ENCODE measurements at regions not wholly inside any gene's neighbourhood (a gene's known extent, or its start where the extent isn't known, plus 50 kb on each side); places are given as distances from the start of the nearest gene placed in this dataset.
"Not testable (repeated sequence)": the region's sequence is repeated elsewhere in the genome, so short reads cannot be mapped to it uniquely, and the experiment has no call there.

GRCh38 chr16:18192389-18192788 lies 144.1 kb downstream of the NPIPA8 start:
- intact Hi-C loops (cut with DNase I; ENCODE audit: low total_unique reads); H3K4me1 ChIP-seq; H3K27me3 ChIP-seq; H3K4me3 ChIP-seq; H3K36me3 ChIP-seq; H3K9me3 ChIP-seq; H3K27ac ChIP-seq; DNase-seq (ENCODE audit: low spot score in 2 of 2): not testable (repeated sequence)

DNA sequence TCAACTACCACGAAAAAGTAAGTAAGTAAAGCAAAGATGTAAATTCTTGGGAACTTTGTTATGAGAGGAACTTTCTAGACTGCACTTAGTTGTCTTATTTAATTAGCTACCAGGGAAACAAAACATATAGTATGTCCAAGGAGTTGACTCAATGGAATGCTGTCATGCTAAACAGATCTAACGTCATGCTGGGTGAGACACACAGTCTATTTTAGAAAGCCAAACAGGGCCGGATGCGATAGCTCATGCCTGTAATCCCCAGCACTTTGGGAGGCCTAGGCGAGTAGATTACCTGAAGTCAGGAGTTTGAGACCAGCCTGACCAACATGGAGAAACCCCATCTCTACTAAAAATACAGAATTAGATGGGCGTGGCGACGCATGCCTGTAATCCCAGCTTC lies 146.4 kb downstream of the NPIPA8 start:
- H3K4me3 ChIP-seq; intact Hi-C loops (cut with DNase I; ENCODE audit: low total_unique reads); H3K27me3 ChIP-seq; H3K9me3 ChIP-seq; H3K27ac ChIP-seq; H3K36me3 ChIP-seq; H3K4me1 ChIP-seq; DNase-seq (ENCODE audit: low spot score in 2 of 2): not testable (repeated sequence)

- DNase-seq (ENCODE audit: low spot score in 2 of 2); H3K27ac ChIP-seq; H3K9me3 ChIP-seq; H3K27me3 ChIP-seq; H3K4me3 ChIP-seq; H3K36me3 ChIP-seq; H3K4me1 ChIP-seq; intact Hi-C loops (cut with DNase I; ENCODE audit: low total_unique reads): not testable (repeated sequence)
Measured at GRCh38 chr16:18184755-18185154, 151.8 kb downstream of the NPIPA8 start.

GRCh38 chr16:18181028-18181427 lies 155.5 kb downstream of the NPIPA8 start:
- H3K4me1 ChIP-seq; H3K27ac ChIP-seq; intact Hi-C loops (cut with DNase I; ENCODE audit: low total_unique reads); DNase-seq (ENCODE audit: low spot score in 2 of 2); H3K4me3 ChIP-seq; H3K36me3 ChIP-seq; H3K9me3 ChIP-seq; H3K27me3 ChIP-seq: not testable (repeated sequence)

- H3K27ac ChIP-seq; DNase-seq (ENCODE audit: low spot score in 2 of 2); intact Hi-C loops (cut with DNase I; ENCODE audit: low total_unique reads): not testable (repeated sequence)
Measured at GRCh38 chr16:18173945-18174497, 162.5 kb downstream of the NPIPA8 start.

GRCh38 chr16:18162293-18162692 lies 174.2 kb downstream of the NPIPA8 start:
- H3K36me3 ChIP-seq; H3K4me3 ChIP-seq; H3K27ac ChIP-seq; DNase-seq (ENCODE audit: low spot score in 2 of 2); H3K4me1 ChIP-seq; H3K9me3 ChIP-seq; H3K27me3 ChIP-seq; intact Hi-C loops (cut with DNase I; ENCODE audit: low total_unique reads): not testable (repeated sequence)

More at GRCh38 chr16:18173945-18174497, 162.5 kb downstream of the NPIPA8 start:
- not testable (repeated sequence) for H3K36me3 ChIP-seq, H3K27me3 ChIP-seq, H3K4me3 ChIP-seq, H3K9me3 ChIP-seq, H3K4me1 ChIP-seq

DNA sequence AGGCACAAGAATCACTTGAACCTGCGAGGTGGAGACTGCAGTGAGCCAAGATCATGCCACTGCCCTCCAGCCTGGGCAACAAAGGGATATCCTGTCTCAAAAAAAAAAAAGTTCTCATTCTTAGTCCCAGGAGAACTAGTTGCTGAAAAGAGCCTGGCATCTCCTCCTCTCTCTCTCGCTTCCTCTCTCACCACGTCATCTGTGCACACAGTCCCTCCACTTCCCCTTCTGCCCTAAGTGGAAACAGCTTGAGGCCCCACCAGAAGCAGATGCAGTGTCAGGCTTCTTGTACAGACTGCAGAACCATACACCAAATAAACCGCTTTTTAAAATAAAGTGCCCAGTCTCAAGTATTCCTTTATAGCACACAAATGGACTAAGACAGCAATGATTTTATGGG lies 175.3 kb downstream of the NPIPA8 start:
- H3K9me3 ChIP-seq; H3K36me3 ChIP-seq; H3K4me3 ChIP-seq; H3K4me1 ChIP-seq; intact Hi-C loops (cut with DNase I; ENCODE audit: low total_unique reads); H3K27me3 ChIP-seq; DNase-seq (ENCODE audit: low spot score in 2 of 2); H3K27ac ChIP-seq: not testable (repeated sequence)

GRCh38 chr16:18159185-18159584 lies 177.4 kb downstream of the NPIPA8 start:
- H3K9me3 ChIP-seq; H3K27me3 ChIP-seq; DNase-seq (ENCODE audit: low spot score in 2 of 2); intact Hi-C loops (cut with DNase I; ENCODE audit: low total_unique reads); H3K4me1 ChIP-seq; H3K4me3 ChIP-seq; H3K36me3 ChIP-seq; H3K27ac ChIP-seq: not testable (repeated sequence)

GRCh38 chr16:18157854-18158253 lies 178.7 kb downstream of the NPIPA8 start:
- H3K4me3 ChIP-seq; DNase-seq (ENCODE audit: low spot score in 2 of 2); H3K27me3 ChIP-seq; H3K4me1 ChIP-seq; intact Hi-C loops (cut with DNase I; ENCODE audit: low total_unique reads); H3K36me3 ChIP-seq; H3K27ac ChIP-seq; H3K9me3 ChIP-seq: not testable (repeated sequence)

DNA sequence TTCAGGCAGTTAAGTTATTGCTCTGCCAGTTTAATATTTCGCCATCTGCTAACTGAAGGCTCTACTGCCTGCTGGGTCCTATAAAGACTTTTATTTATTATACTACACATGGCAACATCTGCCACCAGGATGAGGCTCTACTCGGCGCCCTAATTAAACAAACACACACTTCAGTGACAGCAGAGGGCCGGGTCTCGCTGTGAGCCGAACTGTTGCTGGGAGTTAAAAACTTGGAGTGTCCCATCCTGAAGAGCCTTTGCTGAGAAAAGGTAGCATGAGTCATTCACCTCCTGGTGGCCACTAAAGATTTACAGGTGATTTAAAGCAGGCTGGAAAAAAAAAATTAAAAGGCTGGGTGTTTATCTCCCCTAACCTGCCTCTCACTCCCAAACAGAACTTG lies 183.7 kb downstream of the NPIPA8 start:
- intact Hi-C loops (cut with DNase I; ENCODE audit: low total_unique reads); H3K4me3 ChIP-seq: not testable (repeated sequence)

DNA sequence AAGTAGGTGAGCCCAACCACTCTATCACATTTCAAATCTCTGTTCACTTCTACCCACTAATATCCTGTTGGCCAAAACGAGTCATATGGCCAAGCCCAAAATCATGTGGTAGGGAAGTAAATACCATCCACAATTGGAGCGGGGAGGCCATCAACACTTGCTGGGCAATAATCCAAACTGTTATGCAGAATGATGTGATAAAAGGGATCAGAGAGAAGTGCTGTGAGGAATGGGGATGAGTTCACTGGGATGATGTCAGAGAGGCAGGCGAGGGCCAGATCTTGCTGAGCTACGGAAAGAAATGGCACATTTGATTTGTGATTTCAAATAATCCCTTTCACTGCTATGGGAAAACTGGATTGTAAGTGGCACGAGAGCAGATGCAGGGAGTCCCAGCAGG lies 188.4 kb downstream of the NPIPA8 start:
- H3K4me3 ChIP-seq; intact Hi-C loops (cut with DNase I; ENCODE audit: low total_unique reads); H3K9me3 ChIP-seq; DNase-seq (ENCODE audit: low spot score in 2 of 2); H3K27me3 ChIP-seq; H3K27ac ChIP-seq; H3K4me1 ChIP-seq; H3K36me3 ChIP-seq: not testable (repeated sequence)

More for the DNA sequence above, 183.7 kb downstream of the NPIPA8 start:
- H3K4me1 ChIP-seq; DNase-seq (ENCODE audit: low spot score in 2 of 2); H3K9me3 ChIP-seq; H3K27me3 ChIP-seq; H3K36me3 ChIP-seq; H3K27ac ChIP-seq: not testable (repeated sequence)

DNA sequence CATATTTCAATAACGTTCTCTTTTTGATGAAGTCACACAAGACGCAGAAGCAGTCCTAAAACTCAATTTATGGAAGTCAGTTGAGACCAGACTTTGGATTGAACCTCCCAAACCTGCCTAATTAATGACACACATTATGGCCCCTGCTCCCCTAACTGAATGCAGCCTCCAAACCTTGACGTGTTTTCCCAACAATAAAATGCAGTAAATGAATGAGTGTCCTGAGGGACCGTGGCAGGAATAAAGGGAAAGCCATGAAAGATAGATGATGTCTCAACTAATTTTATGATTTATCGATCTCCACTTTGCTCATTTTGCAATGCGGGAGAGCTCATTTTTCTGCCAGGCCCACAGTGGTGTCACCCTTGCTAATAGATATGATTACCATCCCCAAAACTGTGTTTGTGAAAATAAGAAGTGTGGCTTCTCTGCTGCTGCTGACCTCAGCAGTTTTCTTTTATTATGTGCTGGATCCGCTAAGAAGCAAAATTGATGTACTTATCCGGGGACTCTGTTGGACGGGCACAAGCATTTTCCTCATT lies 189.9 kb downstream of the NPIPA8 start:
- H3K9me3 ChIP-seq; H3K27ac ChIP-seq; H3K4me3 ChIP-seq; H3K36me3 ChIP-seq; intact Hi-C loops (cut with DNase I; ENCODE audit: low total_unique reads); H3K4me1 ChIP-seq; DNase-seq (ENCODE audit: low spot score in 2 of 2); H3K27me3 ChIP-seq: not testable (repeated sequence)

DNA sequence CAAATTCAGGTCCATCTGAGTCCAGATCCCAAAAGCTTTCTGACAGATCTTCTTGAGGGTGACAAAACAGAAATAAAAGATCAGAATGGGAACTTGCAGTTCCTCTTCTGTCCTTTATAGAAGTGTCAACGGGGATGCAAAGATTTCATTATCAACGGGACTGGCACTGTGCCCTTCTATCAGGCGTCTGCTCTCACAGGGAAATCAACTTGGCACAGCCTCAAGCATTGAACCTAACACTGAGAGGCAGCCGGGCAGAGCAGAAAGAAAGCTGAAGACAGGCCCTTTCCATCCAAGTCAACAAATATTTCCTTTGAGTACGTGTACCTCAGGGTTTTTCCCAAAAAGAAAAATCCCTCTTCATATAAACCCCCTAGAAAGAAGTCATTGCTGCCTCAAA lies 194.5 kb downstream of the NPIPA8 start:
- intact Hi-C loops (cut with DNase I; ENCODE audit: low total_unique reads); H3K27ac ChIP-seq; H3K36me3 ChIP-seq; DNase-seq (ENCODE audit: low spot score in 2 of 2); H3K4me1 ChIP-seq; H3K4me3 ChIP-seq; H3K27me3 ChIP-seq; H3K9me3 ChIP-seq: not testable (repeated sequence)

DNA sequence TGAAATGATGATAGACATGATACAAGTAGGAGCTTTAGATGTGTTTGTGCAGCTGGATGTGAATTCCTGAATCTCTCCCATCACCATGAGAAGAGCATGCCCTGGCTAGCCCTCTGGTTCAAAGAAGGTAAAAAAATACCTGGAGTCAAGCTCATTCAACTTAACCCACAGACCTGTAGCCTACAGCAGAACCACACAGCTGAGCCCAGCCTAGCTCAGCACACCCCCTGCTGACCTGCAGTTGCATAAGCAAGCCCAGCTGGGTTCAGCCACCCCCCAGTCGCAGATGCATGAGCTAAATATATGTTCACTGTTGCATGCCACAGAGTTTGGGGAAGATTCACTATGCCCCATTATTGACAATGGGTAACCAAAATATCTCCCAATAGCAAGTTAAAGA lies 200.2 kb downstream of the NPIPA8 start:
- H3K9me3 ChIP-seq; H3K4me1 ChIP-seq; intact Hi-C loops (cut with DNase I; ENCODE audit: low total_unique reads): not testable (repeated sequence)

More for the DNA sequence above, 200.2 kb downstream of the NPIPA8 start:
- not testable (repeated sequence) for H3K27ac ChIP-seq; H3K4me3 ChIP-seq; DNase-seq (ENCODE audit: low spot score in 2 of 2); H3K27me3 ChIP-seq; H3K36me3 ChIP-seq

All from breast epithelium (tissue), 4 donors.